Fibroblast of lung (primary cell): ENCODE measurements at regions not wholly inside any gene's neighbourhood (a gene's known extent, or its start where the extent isn't known, plus 50 kb on each side); places are given as distances from the start of the nearest gene placed in this dataset.
"Not testable (repeated sequence)": the region's sequence is repeated elsewhere in the genome, so short reads cannot be mapped to it uniquely, and the experiment has no call there.

ENCODE experiments used
- CTCF ChIP-seq, 2 donors: IDR thresholded peaks in 1 of 2; conservative IDR thresholded peaks in 1 of 2; 1 replicate in 1 of 2; 2 replicates in 1 of 2; pipeline ENCODE4 v1.5.1; 2011 to 2012; ENCODE audit warnings: low read length in 2 of 2, control low read depth in 1 of 2, inconsistent platforms in 1 of 2, low read depth in 1 of 2, mild to moderate bottlenecking in 1 of 2
- EZH2 ChIP-seq: IDR thresholded peaks from 2 replicates; pipeline ENCODE4 v1.5.1; 2012; ENCODE audit warnings: low read length, control low read depth, mild to moderate bottlenecking; ENCODE audit errors: missing control alignments

- not testable (repeated sequence) for TF ChIP-seq CTCF (conservative IDR thresholded peaks at IDR 0.05 in 1 of 2, IDR thresholded peaks at IDR 0.05 in 1 of 2; ENCODE audit: low read depth in 1 of 2, low read length in 2 of 2); EZH2
These were observed 234.6 kb upstream of the CASK start for GRCh38 chrX:42157923-42158322.
